H1 (cell line): ENCODE measurements at regions not wholly inside any gene's neighbourhood (a gene's known extent, or its start where the extent isn't known, plus 50 kb on each side); places are given as distances from the start of the nearest gene placed in this dataset.

Experiments used
- CTCF ChIA-PET: fragments of 300-600 bp; sonication (Branson Sonifier 250); formaldehyde crosslinking; loops from one replicate; lab custom pipeline; 2021; ENCODE audit not compliant: partially characterized antibody; lab: Charles Lee
- POLR2A ChIA-PET: fragments of 300-600 bp; sonication (Branson Sonifier 250); formaldehyde crosslinking; loops from one replicate; lab custom pipeline; 2021; ENCODE audit warnings: inconsistent platforms; ENCODE audit not compliant: partially characterized antibody; lab: Charles Lee
- DNase-seq, 2 experiments: peaks; one replicate each; pipeline versions ENCODE4 v3.0.0 to v3.0.0-alpha.2; 2010 to 2022; ENCODE audit warnings: low spot score in 2 of 2, low read depth in 1 of 2, mixed read lengths in 1 of 2
- FAIRE-seq: peaks from 2 replicates; lab custom pipeline; 2011; peaks lifted over from hg19 to GRCh38; lab: Jason Lieb, UNC
- H2AFZ ChIP-seq: 2 replicates; pipeline ENCODE4 v1.8.1; 2012; ENCODE audit warnings: low read length, inconsistent platforms
- H2AK5ac ChIP-seq: 2 replicates; pipeline ENCODE4 v1.6.1; 2013; ENCODE audit warnings: low read depth, low read length
- H2BK120ac ChIP-seq: replicated peaks from 2 replicates; pipeline ENCODE3; 2013; ENCODE audit warnings: low read depth, low read length, inconsistent platforms
- H2BK12ac ChIP-seq: 2 replicates; pipeline ENCODE4 v1.6.1; 2013; ENCODE audit warnings: low read depth, low read length
- H2BK15ac ChIP-seq: 2 replicates; pipeline ENCODE4 v1.6.1; 2013; ENCODE audit warnings: low read length
- H2BK20ac ChIP-seq: 2 replicates; pipeline ENCODE4 v1.6.1; 2013; ENCODE audit warnings: low read length
- H2BK5ac ChIP-seq: 2 replicates; pipeline ENCODE4 v1.6.1; 2013; ENCODE audit warnings: low read depth, low read length
- H3K14ac ChIP-seq: 2 replicates; pipeline ENCODE4 v1.6.1; 2013; ENCODE audit warnings: inconsistent platforms; ENCODE audit not compliant: insufficient read length
- H3K18ac ChIP-seq: 2 replicates; pipeline ENCODE4 v1.6.1; 2013; ENCODE audit warnings: low read length; ENCODE audit errors: extremely low read depth
- H3K23ac ChIP-seq: 2 replicates; pipeline ENCODE4 v1.6.1; 2013; ENCODE audit warnings: inconsistent platforms; ENCODE audit not compliant: insufficient read length
- H3K23me2 ChIP-seq: 2 replicates; pipeline ENCODE4 v1.6.1; 2013; ENCODE audit warnings: low read depth, low read length
- H3K27ac ChIP-seq: 2 replicates; pipeline ENCODE4 v1.6.1; 2011; ENCODE audit warnings: low read depth, low read length, inconsistent platforms
- H3K27me3 ChIP-seq, 4 experiments: replicated peaks in 1 of 4; 1 replicate in 1 of 4; 2 replicates in 3 of 4; pipeline versions ENCODE4 v1.6.1 to v1.8.1; 2011 to 2013; ENCODE audit warnings: low read length in 3 of 4, mild to moderate bottlenecking in 3 of 4, inconsistent platforms in 2 of 4, mixed read lengths in 2 of 4, moderate library complexity in 1 of 4; ENCODE audit not compliant: control insufficient read depth in 3 of 4, insufficient read depth in 3 of 4; ENCODE audit errors: extremely low read depth in 1 of 4
- H3K36me3 ChIP-seq, 4 experiments: 2 replicates each; pipeline versions ENCODE4 v1.6.1 to v1.8.1; 2011 to 2013; ENCODE audit warnings: mild to moderate bottlenecking in 4 of 4, low read length in 3 of 4, moderate library complexity in 2 of 4, control low read depth in 1 of 4, inconsistent platforms in 1 of 4; ENCODE audit not compliant: insufficient read depth in 4 of 4, control insufficient read depth in 2 of 4
- H3K4ac ChIP-seq: replicated peaks from 2 replicates; pipeline ENCODE3; 2013; ENCODE audit warnings: low read length, low read depth, mixed read lengths, inconsistent platforms; ENCODE audit not compliant: insufficient read length
- H3K4me1 ChIP-seq, 4 experiments: replicated peaks in 1 of 4; 1 replicate in 1 of 4; 2 replicates in 3 of 4; pipeline versions ENCODE4 v1.6.1 to v1.8.1; 2011 to 2013; ENCODE audit warnings: low read length in 3 of 4, inconsistent platforms in 2 of 4, mixed read lengths in 1 of 4; ENCODE audit not compliant: insufficient read depth in 4 of 4, control insufficient read depth in 3 of 4
- H3K4me2 ChIP-seq, 2 experiments: 2 replicates each; pipeline versions ENCODE4 v1.6.1 to v1.8.1; 2011 to 2013; ENCODE audit warnings: low read depth in 2 of 2, low read length in 2 of 2, control low read depth in 1 of 2, inconsistent platforms in 1 of 2, mild to moderate bottlenecking in 1 of 2; ENCODE audit not compliant: insufficient read depth in 1 of 2
- H3K4me3 ChIP-seq, 4 experiments: fragments of 200-600, 300-600 bp in 1 of 4; sonication (generic), shearing (Covaris generic), sonication (Bioruptor Twin) in 1 of 4; 2 replicates each; pipeline versions ENCODE4 v1.5.1 to v1.8.1; 2011 to 2016; ENCODE audit warnings: low read length in 4 of 4, low read depth in 3 of 4, control low read depth in 2 of 4, inconsistent platforms in 2 of 4, mild to moderate bottlenecking in 2 of 4, mixed read lengths in 1 of 4, moderate library complexity in 1 of 4; ENCODE audit not compliant: insufficient read depth in 2 of 4; ENCODE audit errors: extremely low read depth in 1 of 4
- H3K56ac ChIP-seq: replicated peaks from 2 replicates; pipeline ENCODE3; 2013; ENCODE audit warnings: low read depth, mild to moderate bottlenecking, mixed read lengths, low read length, inconsistent platforms; ENCODE audit not compliant: insufficient read length
- H3K79me1 ChIP-seq: 2 replicates; pipeline ENCODE4 v1.6.1; 2013; ENCODE audit warnings: low read depth, low read length, control low read depth
- H3K79me2 ChIP-seq, 2 experiments: 2 replicates each; pipeline versions ENCODE4 v1.6.1 to v1.8.1; 2012 to 2013; ENCODE audit warnings: low read length in 2 of 2, mild to moderate bottlenecking in 2 of 2, inconsistent platforms in 1 of 2; ENCODE audit not compliant: insufficient read depth in 2 of 2, control insufficient read depth in 1 of 2
- H3K9ac ChIP-seq, 4 experiments: replicated peaks in 1 of 4; 1 replicate in 1 of 4; 2 replicates in 3 of 4; pipeline versions ENCODE4 v1.6.1 to v1.8.1; 2011 to 2013; ENCODE audit warnings: low read depth in 3 of 4, low read length in 3 of 4, control low read depth in 2 of 4, mild to moderate bottlenecking in 2 of 4, moderate library complexity in 2 of 4, inconsistent platforms in 1 of 4; ENCODE audit errors: extremely low read depth in 1 of 4
- H3K9me3 ChIP-seq, 2 experiments: 2 replicates each; pipeline versions ENCODE4 v1.6.1 to v1.8.1; 2012 to 2013; ENCODE audit warnings: mild to moderate bottlenecking in 2 of 2, moderate library complexity in 2 of 2, control low read depth in 1 of 2, inconsistent platforms in 1 of 2, low read depth in 1 of 2, low read length in 1 of 2, mixed read lengths in 1 of 2; ENCODE audit not compliant: insufficient read depth in 2 of 2
- H4K20me1 ChIP-seq, 2 experiments: replicated peaks in 1 of 2; 2 replicates each; pipeline versions ENCODE3 to v1.8.1; 2011 to 2013; ENCODE audit warnings: inconsistent platforms in 2 of 2, low read length in 2 of 2, mild to moderate bottlenecking in 1 of 2; ENCODE audit not compliant: insufficient read depth in 2 of 2, control insufficient read depth in 1 of 2
- H4K5ac ChIP-seq: 2 replicates; pipeline ENCODE4 v1.6.1; 2013; ENCODE audit warnings: low read length, low read depth, mixed read lengths, inconsistent platforms; ENCODE audit not compliant: insufficient read length
- H4K8ac ChIP-seq: 2 replicates; pipeline ENCODE4 v1.8.0; 2013; ENCODE audit warnings: mild to moderate bottlenecking, moderate library complexity, low read length, inconsistent platforms; ENCODE audit not compliant: insufficient read depth; ENCODE audit errors: extremely low read depth
- H4K91ac ChIP-seq: replicated peaks from 2 replicates; pipeline ENCODE3; 2013; ENCODE audit warnings: low read length, mixed read lengths, inconsistent platforms; ENCODE audit not compliant: insufficient read length
- CTCF ChIP-seq, 3 experiments: IDR thresholded peaks; 1 replicate in 2 of 3; 2 replicates in 1 of 3; pipeline versions ENCODE4 v1.5.1 to v1.6.1; 2011; ENCODE audit warnings: low read length in 3 of 3, mild to moderate bottlenecking in 3 of 3, inconsistent platforms in 2 of 3, low read depth in 1 of 3, moderate library complexity in 1 of 3; ENCODE audit not compliant: insufficient read depth in 1 of 3; ENCODE audit errors: control extremely low read depth in 1 of 3
- EP300 ChIP-seq, 2 experiments: IDR thresholded peaks; 1 replicate in 1 of 2; 2 replicates in 1 of 2; pipeline ENCODE4 v1.6.1; 2011 to 2012; ENCODE audit warnings: low read depth in 2 of 2, low read length in 2 of 2, mild to moderate bottlenecking in 2 of 2, borderline replicate concordance in 1 of 2, inconsistent platforms in 1 of 2, moderate library complexity in 1 of 2
- JUN ChIP-seq: IDR thresholded peaks from 2 replicates; pipeline ENCODE4 v1.6.1; 2011; ENCODE audit warnings: low read depth, mild to moderate bottlenecking, improper control_type of control experiment, low read length
- NRF1 ChIP-seq: IDR thresholded peaks from 2 replicates; pipeline ENCODE4 v1.6.1; 2011; ENCODE audit warnings: mild to moderate bottlenecking, low read depth, low read length, improper control_type of control experiment
- RBBP5 ChIP-seq: IDR thresholded peaks from 2 replicates; pipeline ENCODE4 v1.7.1; 2012; ENCODE audit warnings: low read depth, mild to moderate bottlenecking, inconsistent platforms, low read length, moderate library complexity, borderline replicate concordance
- SIN3A ChIP-seq, 2 experiments: IDR thresholded peaks in 1 of 2; conservative IDR thresholded peaks in 1 of 2; 2 replicates each; pipeline ENCODE4 v1.6.1; 2011 to 2012; ENCODE audit warnings: low read length in 2 of 2, improper control_type of control experiment in 1 of 2, low read depth in 1 of 2, mild to moderate bottlenecking in 1 of 2
- SIX5 ChIP-seq: IDR thresholded peaks from 2 replicates; pipeline ENCODE4 v1.6.1; 2011; ENCODE audit warnings: mild to moderate bottlenecking, low read depth, low read length
- TAF1 ChIP-seq: IDR thresholded peaks from 2 replicates; pipeline ENCODE4 v1.6.1; 2011; ENCODE audit warnings: mild to moderate bottlenecking, low read depth, low read length
- TEAD4 ChIP-seq: IDR thresholded peaks from 2 replicates; pipeline ENCODE4 v1.6.1; 2012; ENCODE audit warnings: low read depth, low read length, inconsistent platforms, mixed read lengths
- WGBS, 2 experiments: shearing (Covaris generic) in 1 of 2; methylation state at CpG; one replicate each; pipeline versions ENCODE4 v1.1.6 to v1.1.7; 2013 to 2015; ENCODE audit warnings: low lambda C conversion rate in 2 of 2, mixed read lengths in 2 of 2, inconsistent platforms in 1 of 2, low coverage in 1 of 2, missing lambda C conversion rate in 1 of 2; ENCODE audit not compliant: insufficient replicate concordance in 2 of 2, insufficient coverage in 1 of 2, insufficient read length in 1 of 2; ENCODE audit errors: extremely low coverage in 1 of 2, missing lambda C conversion rate in 1 of 2; 5-methylcytosine and 5-hydroxymethylcytosine counted together

GRCh38 chr7:153859239-153859638, 193.0 kb upstream of the DPP6 start:
- Histone ChIP-seq H3K18ac (no peak overlapping the region), H3K9ac (no peak overlapping the region), H3K56ac (no peak overlapping the region), H4K5ac (no peak overlapping the region), H3K4me2 (no peak overlapping the region), H3K36me3 (no peaks in the 10 kb centered on the region), H3K79me2 (no peaks in the 10 kb centered on the region), H2AK5ac (no peak overlapping the region), H3K79me1 (no peaks in the 10 kb centered on the region), H3K27ac (no peak overlapping the region), H2AFZ (no peak overlapping the region), H2BK120ac (no peak overlapping the region), H3K23ac (no peak overlapping the region), H3K27me3 (no peaks in the 10 kb centered on the region), H2BK5ac (no peak overlapping the region), H4K91ac (no peak overlapping the region), H2BK15ac (no peak overlapping the region), H2BK12ac (no peak overlapping the region), H3K23me2 (no peaks in the 10 kb centered on the region), H3K4me3 (no peak overlapping the region), H4K8ac (no peak overlapping the region), H3K14ac (no peak overlapping the region), H3K9me3 (peaks cover 21 to 30% of the 10 kb centered on the region in 2 experiments), H4K20me1 (no peaks in the 10 kb centered on the region), H3K4me1 (no peaks in the 10 kb centered on the region; a peak in 1 of 7 replicates), H2BK20ac (no peak overlapping the region), H3K4ac (no peak overlapping the region)
- no peak for FAIRE-seq
- ChIA-PET POLR2A (no interaction called here), CTCF (no interaction called here)
- WGBS, 2 experiments = 85% methylated on average over 6 of the region's 6 CpGs; no CpG with 5 or more reads in 1 of the 2 experiments
- DNase-seq = no peak
- TF ChIP-seq TAF1 = no peak
- no peak for TF ChIP-seq SIN3A (conservative IDR thresholded peaks at IDR 0.05 in 1 of 2, IDR thresholded peaks at IDR 0.05 in 1 of 2; ENCODE audit: low read depth in 1 of 2, low read length in 2 of 2)
- TF ChIP-seq NRF1 = no peak
- TF ChIP-seq SIX5 = no peak
- TF ChIP-seq TEAD4 = no peak
- TF ChIP-seq EP300 (IDR thresholded peaks at IDR 0.05; ENCODE audit: borderline replicate concordance in 1 of 2, low read depth in 2 of 2, low read length in 2 of 2) = no peak
- TF ChIP-seq RBBP5 = no peak
- TF ChIP-seq CTCF (IDR thresholded peaks at IDR 0.05; ENCODE audit: control extremely low read depth in 1 of 3, insufficient read depth in 1 of 3, low read depth in 1 of 3, low read length in 3 of 3) = no peak
- no peak for TF ChIP-seq JUN
